Neural progenitor cell (in vitro differentiated cells): ENCODE measurements at regions not wholly inside any gene's neighbourhood (a gene's known extent, or its start where the extent isn't known, plus 50 kb on each side); places are given as distances from the start of the nearest gene placed in this dataset.
A peak's percentile ranks its signal among the peaks of the same experiment; 100 is the strongest.

Experiments used
- DNase-seq: peaks from one replicate; pipeline ENCODE4 v3.0.0-alpha.2; 2016; ENCODE audit warnings: low spot score
- H2AFZ ChIP-seq: fragments of 200-600 bp; sonication (generic); replicated peaks from 2 replicates; pipeline ENCODE4 v1.6.1; 2016; ENCODE audit warnings: antibody characterized with exemption
- H3F3A ChIP-seq: fragments of 200-600 bp; sonication (generic); 2 replicates; pipeline ENCODE4 v1.6.1; 2016; ENCODE audit warnings: antibody characterized with exemption, low read depth
- H3K27ac ChIP-seq: fragments of 200-600 bp; sonication (generic); 2 replicates; pipeline ENCODE4 v1.5.1; 2016; ENCODE audit warnings: mild to moderate bottlenecking
- H3K27me3 ChIP-seq: fragments of 200-600 bp; sonication (generic); 2 replicates; pipeline ENCODE4 v1.6.1; 2016; ENCODE audit warnings: mild to moderate bottlenecking, moderate library complexity
- H3K36me3 ChIP-seq: fragments of 200-600 bp; sonication (generic); 2 replicates; pipeline ENCODE4 v1.5.1; 2016
- H3K4me1 ChIP-seq: fragments of 200-600 bp; sonication (generic); 2 replicates; pipeline ENCODE4 v1.6.1; 2016; ENCODE audit warnings: mixed run types
- H3K4me2 ChIP-seq: fragments of 200-600 bp; sonication (generic); 2 replicates; pipeline ENCODE4 v1.6.1; 2016
- H3K4me3 ChIP-seq: fragments of 200-600 bp; sonication (generic); 2 replicates; pipeline ENCODE4 v1.5.1; 2016
- H3K79me2 ChIP-seq: fragments of 200-600 bp; sonication (generic); 2 replicates; pipeline ENCODE4 v1.6.1; 2016; ENCODE audit warnings: low read depth
- H3K9ac ChIP-seq: fragments of 200-600 bp; sonication (generic); 2 replicates; pipeline ENCODE4 v1.6.1; 2016
- H3K9me3 ChIP-seq: fragments of 200-600 bp; sonication (generic); 2 replicates; pipeline ENCODE4 v1.5.1; 2016; ENCODE audit warnings: low read depth
- H4K20me1 ChIP-seq: fragments of 200-600 bp; sonication (generic); 2 replicates; pipeline ENCODE4 v1.6.1; 2016; ENCODE audit warnings: low read depth
- H3K27ac Mint-ChIP-seq: 3 replicates; pipeline ENCODE4 v1.8.0; 2021; ENCODE audit warnings: mixed read lengths
- H3K27me3 Mint-ChIP-seq: 2 replicates; pipeline ENCODE4 v1.8.0; 2022; ENCODE audit warnings: low read depth, mild to moderate bottlenecking, inconsistent platforms, moderate library complexity, mixed read lengths; ENCODE audit not compliant: insufficient read depth
- H3K36me3 Mint-ChIP-seq: 3 replicates; pipeline ENCODE4 v1.8.0; 2021; ENCODE audit warnings: mixed read lengths
- H3K4me1 Mint-ChIP-seq: 3 replicates; pipeline ENCODE4 v1.8.0; 2021; ENCODE audit warnings: mixed read lengths
- H3K4me3 Mint-ChIP-seq: 3 replicates; pipeline ENCODE4 v1.8.0; 2021; ENCODE audit warnings: mild to moderate bottlenecking, moderate library complexity, mixed read lengths
- H3K9me3 Mint-ChIP-seq: 3 replicates; pipeline ENCODE4 v1.8.0; 2020; ENCODE audit warnings: mixed read lengths
- EZH2 ChIP-seq: fragments of 200-600 bp; sonication (generic); IDR thresholded peaks from 2 replicates; pipeline ENCODE4 v1.6.1; 2017; ENCODE audit warnings: antibody characterized with exemption, mild to moderate bottlenecking, moderate library complexity
- EZH2phosphoT487 ChIP-seq: fragments of 200-600 bp; sonication (generic); IDR thresholded peaks from 2 replicates; pipeline ENCODE4 v1.6.1; 2017; ENCODE audit warnings: antibody characterized with exemption
- TF ChIP-seq, protein P1 (sequence below): fragments of 200-600 bp; sonication (generic); IDR thresholded peaks from 2 replicates; pipeline ENCODE4 v1.5.1; 2017; ENCODE audit warnings: antibody characterized with exemption, mild to moderate bottlenecking

GRCh38 chr13:76222511-76222910, 586.4 kb downstream of the LMO7 start:
- Histone ChIP-seq H3F3A (no peaks in the 10 kb centered on the region), H3K4me2 (no peak overlapping the region), H3K4me1 (no peaks in the 10 kb centered on the region), H3K4me3 (no peak overlapping the region), H2AFZ (no peak overlapping the region), H3K27me3 (no peaks in the 10 kb centered on the region), H3K9me3 (no peaks in the 10 kb centered on the region), H4K20me1 (no peaks in the 10 kb centered on the region), H3K79me2 (no peaks in the 10 kb centered on the region), H3K9ac (no peak overlapping the region), H3K36me3 (no peaks in the 10 kb centered on the region), H3K27ac (no peak overlapping the region)
- Mint-ChIP-seq H3K27ac (peak overlapping the region; percentile 58), H3K36me3 (no peaks in the 10 kb centered on the region), H3K27me3 (peaks cover 5% of the 10 kb centered on the region), H3K4me1 (peaks cover 7% of the 10 kb centered on the region), H3K4me3 (no peak overlapping the region), H3K9me3 (no peaks in the 10 kb centered on the region)
- DNase-seq, result no peak
- TF ChIP-seq, protein P1, sequence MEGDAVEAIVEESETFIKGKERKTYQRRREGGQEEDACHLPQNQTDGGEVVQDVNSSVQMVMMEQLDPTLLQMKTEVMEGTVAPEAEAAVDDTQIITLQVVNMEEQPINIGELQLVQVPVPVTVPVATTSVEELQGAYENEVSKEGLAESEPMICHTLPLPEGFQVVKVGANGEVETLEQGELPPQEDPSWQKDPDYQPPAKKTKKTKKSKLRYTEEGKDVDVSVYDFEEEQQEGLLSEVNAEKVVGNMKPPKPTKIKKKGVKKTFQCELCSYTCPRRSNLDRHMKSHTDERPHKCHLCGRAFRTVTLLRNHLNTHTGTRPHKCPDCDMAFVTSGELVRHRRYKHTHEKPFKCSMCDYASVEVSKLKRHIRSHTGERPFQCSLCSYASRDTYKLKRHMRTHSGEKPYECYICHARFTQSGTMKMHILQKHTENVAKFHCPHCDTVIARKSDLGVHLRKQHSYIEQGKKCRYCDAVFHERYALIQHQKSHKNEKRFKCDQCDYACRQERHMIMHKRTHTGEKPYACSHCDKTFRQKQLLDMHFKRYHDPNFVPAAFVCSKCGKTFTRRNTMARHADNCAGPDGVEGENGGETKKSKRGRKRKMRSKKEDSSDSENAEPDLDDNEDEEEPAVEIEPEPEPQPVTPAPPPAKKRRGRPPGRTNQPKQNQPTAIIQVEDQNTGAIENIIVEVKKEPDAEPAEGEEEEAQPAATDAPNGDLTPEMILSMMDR, result no peak
- TF ChIP-seq EZH2phosphoT487 (no peak), EZH2 (no peak)

DNA sequence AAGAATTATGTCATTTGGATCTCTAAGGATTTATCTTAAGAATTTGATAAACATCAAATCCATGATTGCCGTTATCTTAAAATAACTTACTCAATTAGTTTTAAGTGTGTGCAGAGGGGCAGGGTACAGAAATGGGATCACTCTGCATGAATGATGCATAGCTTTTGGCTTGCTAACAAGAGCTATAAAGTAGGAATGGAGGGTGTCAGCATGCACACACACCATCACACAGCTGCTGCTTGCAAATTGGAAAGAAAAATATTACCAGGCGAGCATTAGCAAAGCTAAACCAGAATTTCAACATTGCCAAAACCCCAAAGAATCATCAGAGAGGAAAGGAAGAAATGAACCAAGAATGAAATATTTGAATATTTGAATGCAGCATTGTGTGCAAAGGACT, 580.6 kb downstream of the LMO7 start:
- H3K4me1 ChIP-seq, result no peaks in the 10 kb centered on the region
- H3K9ac ChIP-seq, result no peak overlapping the region
- no peaks in the 10 kb centered on the region for H3F3A ChIP-seq
- H3K27me3 Mint-ChIP-seq, result peaks cover 2% of the 10 kb centered on the region
- H3K36me3 Mint-ChIP-seq, result no peaks in the 10 kb centered on the region
- no peak for DNase-seq
- H3K27me3 ChIP-seq, result no peaks in the 10 kb centered on the region
- no peak overlapping the region for H3K4me3 ChIP-seq
- H3K4me1 Mint-ChIP-seq, result no peaks in the 10 kb centered on the region
- no peak overlapping the region for H3K4me2 ChIP-seq
- no peaks in the 10 kb centered on the region for H3K9me3 ChIP-seq
- no peak overlapping the region for H3K27ac ChIP-seq
- no peak overlapping the region for H3K27ac Mint-ChIP-seq
- no peaks in the 10 kb centered on the region for H3K9me3 Mint-ChIP-seq
- no peaks in the 10 kb centered on the region for H3K79me2 ChIP-seq
- no peak overlapping the region for H3K4me3 Mint-ChIP-seq
- TF ChIP-seq, protein P1, result no peak
- TF ChIP-seq EZH2phosphoT487, result no peak
- TF ChIP-seq EZH2, result no peak
- H4K20me1 ChIP-seq, result no peaks in the 10 kb centered on the region
- H3K36me3 ChIP-seq, result no peaks in the 10 kb centered on the region
- no peak overlapping the region for H2AFZ ChIP-seq

- no peaks in the 10 kb centered on the region for H4K20me1 ChIP-seq
- no peaks in the 10 kb centered on the region for H3K9me3 ChIP-seq
- Mint-ChIP-seq H3K4me1 (no peaks in the 10 kb centered on the region), H3K36me3 (no peaks in the 10 kb centered on the region), H3K27ac (no peak overlapping the region), H3K27me3 (peaks cover 2% of the 10 kb centered on the region), H3K4me3 (no peak overlapping the region), H3K9me3 (no peaks in the 10 kb centered on the region)
- H3F3A ChIP-seq, result no peaks in the 10 kb centered on the region
- no peaks in the 10 kb centered on the region for H3K4me1 ChIP-seq
- no peaks in the 10 kb centered on the region for H3K36me3 ChIP-seq
- no peak overlapping the region for H3K4me3 ChIP-seq
- no peak overlapping the region for H3K27ac ChIP-seq
- DNase-seq, result no peak
- H3K79me2 ChIP-seq, result no peaks in the 10 kb centered on the region
- no peaks in the 10 kb centered on the region for H3K27me3 ChIP-seq
- no peak overlapping the region for H3K9ac ChIP-seq
- H3K4me2 ChIP-seq, result no peak overlapping the region
- TF ChIP-seq, protein P1, result no peak
- TF ChIP-seq EZH2, result no peak
- no peak for TF ChIP-seq EZH2phosphoT487
- no peak overlapping the region for H2AFZ ChIP-seq
Measured at GRCh38 chr13:76214001-76214400, 577.9 kb downstream of the LMO7 start.

- no peaks in the 10 kb centered on the region for H3F3A ChIP-seq
- H3K27me3 ChIP-seq, result no peaks in the 10 kb centered on the region
- no peaks in the 10 kb centered on the region for H3K9me3 ChIP-seq
- peaks cover 2% of the 10 kb centered on the region for H3K27me3 Mint-ChIP-seq
- no peak overlapping the region for H3K4me3 Mint-ChIP-seq
- no peak overlapping the region for H3K4me3 ChIP-seq
- TF ChIP-seq EZH2 (no peak), EZH2phosphoT487 (no peak)
- TF ChIP-seq, protein P1, result no peak
- no peaks in the 10 kb centered on the region for H3K79me2 ChIP-seq
- H3K4me1 Mint-ChIP-seq, result no peaks in the 10 kb centered on the region
- H2AFZ ChIP-seq, result no peak overlapping the region
- no peak overlapping the region for H3K9ac ChIP-seq
- no peak overlapping the region for H3K27ac ChIP-seq
- no peaks in the 10 kb centered on the region for H3K36me3 ChIP-seq
- no peak overlapping the region for H3K4me2 ChIP-seq
- H4K20me1 ChIP-seq, result no peaks in the 10 kb centered on the region
- no peak for DNase-seq
- no peaks in the 10 kb centered on the region for H3K9me3 Mint-ChIP-seq
- no peaks in the 10 kb centered on the region for H3K4me1 ChIP-seq
- no peaks in the 10 kb centered on the region for H3K36me3 Mint-ChIP-seq
- H3K27ac Mint-ChIP-seq, result no peak overlapping the region
Measured at GRCh38 chr13:76213423-76213904, 577.3 kb downstream of the LMO7 start.
